RPMI8226 (cell line): ENCODE measurements at regions not wholly inside any gene's neighbourhood (a gene's known extent, or its start where the extent isn't known, plus 50 kb on each side); places are given as distances from the start of the nearest gene placed in this dataset.
"Not testable (repeated sequence)": the region's sequence is repeated elsewhere in the genome, so short reads cannot be mapped to it uniquely, and the experiment has no call there.

ENCODE experiments used
- DNase-seq: peaks from one replicate; pipeline ENCODE4 v3.0.0-alpha.2; 2015

DNA sequence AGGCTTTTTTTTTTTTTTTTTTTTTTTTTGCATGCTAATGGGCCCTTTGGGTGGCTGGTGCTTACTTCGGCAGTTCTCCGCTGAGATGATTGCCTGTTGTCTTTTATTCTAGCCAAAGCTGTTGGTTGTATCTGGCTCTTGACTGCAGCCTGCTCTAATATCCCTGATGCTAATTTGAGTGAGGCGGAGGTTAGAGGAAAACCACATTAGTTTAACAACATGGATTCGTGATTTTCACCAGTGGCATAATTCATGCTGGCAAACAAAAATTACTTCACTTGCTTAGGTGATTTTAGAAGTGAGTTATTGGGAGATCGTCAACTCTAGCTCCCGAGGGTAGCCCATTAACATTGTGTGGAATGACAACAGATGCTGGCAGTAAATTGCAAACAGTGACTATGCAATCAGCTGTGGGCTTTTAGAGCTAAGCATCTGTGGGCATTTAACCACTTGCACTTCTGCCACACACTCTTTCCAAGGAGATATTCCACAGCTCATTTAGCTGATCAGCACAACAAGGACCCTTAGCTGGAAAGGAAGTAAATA, 97.6 kb upstream of the ZDHHC17 start:
- DNase-seq = no peak

DNA sequence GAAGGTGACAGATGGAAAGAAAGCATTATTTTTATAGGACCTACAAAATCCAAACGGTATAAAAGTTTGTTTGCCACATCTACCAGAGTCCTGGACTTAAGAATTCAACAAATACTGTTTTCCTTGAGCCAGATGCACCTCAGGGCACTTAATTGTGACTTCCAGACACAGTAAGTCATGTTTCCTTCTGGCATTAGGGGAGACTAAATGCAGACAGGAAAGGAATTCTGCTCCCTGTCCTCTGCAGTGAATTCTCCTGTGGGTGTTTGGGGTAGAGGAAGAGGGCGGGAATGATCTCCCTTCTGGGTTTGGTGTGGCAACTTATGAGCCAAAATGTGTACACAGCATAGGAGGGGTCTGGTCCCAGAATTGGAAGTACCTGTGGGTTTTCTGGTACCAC, 93.9 kb upstream of the ZDHHC17 start:
- DNase-seq = no peak

DNA sequence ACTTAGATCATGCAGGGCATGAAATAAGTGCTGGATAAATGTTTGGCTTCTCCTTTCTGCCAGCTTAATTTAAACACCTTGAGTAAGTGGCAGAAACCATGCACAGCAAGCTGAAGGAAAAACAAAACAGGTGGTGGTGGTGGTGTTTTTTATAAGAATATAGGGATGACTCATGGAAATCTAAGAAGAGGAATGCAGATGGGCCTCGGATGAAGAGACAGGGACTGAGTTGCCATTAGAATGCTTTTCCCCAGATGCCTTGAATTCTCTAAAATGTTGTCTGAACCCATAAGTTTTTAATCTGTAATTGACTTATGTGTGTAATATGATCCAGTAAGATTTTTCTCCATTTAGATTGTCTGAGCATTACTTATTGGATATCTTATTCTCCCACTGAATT, 93.1 kb upstream of the ZDHHC17 start:
- DNase-seq = no peak

DNA sequence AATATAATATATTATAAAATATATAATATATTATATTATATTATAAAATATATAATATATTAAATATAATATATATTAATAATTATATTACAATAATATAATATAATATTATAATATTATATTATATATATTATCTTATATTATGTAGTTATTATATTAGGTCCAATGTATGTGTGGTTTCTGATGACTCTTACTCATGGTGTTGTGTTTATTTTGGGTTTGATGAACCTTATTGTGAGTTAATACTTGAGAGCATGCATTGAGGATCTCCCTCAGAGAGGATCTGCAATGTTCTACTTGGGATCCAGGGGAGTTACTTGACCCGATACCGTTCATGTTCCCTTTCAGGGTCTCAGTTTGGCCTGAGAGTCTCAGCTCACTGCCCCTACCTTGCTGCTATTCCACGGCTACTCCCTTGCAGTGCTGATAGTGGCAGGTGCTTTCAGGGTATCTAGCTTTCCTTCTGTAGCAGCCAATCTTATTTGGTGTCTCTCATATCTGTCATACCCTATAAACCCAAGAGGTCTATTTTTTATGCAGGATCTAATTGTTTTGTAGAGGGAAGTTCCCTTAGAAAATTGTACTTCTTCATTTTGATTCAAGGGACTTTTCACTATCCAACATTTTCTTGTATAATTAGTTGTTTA, 89.1 kb upstream of the ZDHHC17 start:
- no peak for DNase-seq

DNA sequence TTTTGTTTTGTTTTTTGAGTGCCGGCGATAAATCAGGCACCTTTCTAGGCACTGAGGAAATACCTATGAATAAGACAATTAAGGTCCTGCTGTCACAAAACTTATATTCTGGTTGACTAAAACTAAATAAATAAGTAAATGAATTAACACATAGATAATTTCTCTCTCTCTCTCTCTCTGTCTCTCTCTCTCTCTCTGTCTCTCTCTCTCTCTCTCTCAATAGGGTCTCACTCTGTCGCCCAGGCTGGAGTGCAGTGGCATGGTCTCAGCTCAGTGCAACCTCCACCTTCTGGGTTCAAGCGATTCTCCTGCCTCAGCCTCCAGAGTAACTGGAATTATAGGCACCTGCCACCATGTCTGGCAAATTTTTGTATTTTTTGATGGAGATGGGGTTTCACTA, 87.7 kb upstream of the ZDHHC17 start:
- DNase-seq = not testable (repeated sequence)

DNA sequence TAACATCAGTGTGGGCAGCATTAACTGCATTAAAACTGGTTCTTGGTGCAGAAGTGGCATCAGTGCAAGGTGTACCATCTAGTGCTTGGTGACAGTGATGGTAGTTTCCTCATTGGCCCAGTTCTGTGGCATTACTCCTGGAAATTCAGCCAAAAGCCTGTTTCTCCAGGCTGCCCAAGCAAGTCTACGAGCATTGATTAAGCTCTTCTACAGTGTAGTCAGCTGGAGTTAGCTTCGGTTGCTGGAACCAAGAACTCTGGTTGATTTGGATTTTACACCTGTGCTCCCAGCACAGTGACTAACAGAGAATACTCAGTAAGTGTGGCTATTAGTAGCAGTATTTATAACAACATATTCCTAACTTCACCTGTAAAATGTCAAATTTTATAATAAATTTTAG, 84.9 kb upstream of the ZDHHC17 start:
- no peak for DNase-seq

DNA sequence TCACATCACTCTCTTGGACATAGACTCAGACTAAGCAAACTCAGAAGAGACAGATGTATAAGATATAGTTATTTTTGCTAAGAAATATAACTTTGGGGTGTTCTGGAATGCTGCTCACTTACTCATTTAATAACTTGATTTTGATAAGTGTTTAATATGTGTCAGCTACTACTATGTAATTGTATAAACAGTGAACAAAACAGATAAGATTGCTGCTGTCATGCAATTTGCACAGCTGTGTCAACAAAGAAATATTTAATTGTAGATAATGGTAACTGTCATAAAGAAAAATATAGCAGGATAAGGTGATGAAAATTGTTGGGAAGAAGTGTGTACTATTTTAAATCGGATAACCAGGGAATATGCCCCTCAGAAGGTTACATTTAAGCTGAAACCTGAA, 84.1 kb upstream of the ZDHHC17 start:
- no peak for DNase-seq

DNA sequence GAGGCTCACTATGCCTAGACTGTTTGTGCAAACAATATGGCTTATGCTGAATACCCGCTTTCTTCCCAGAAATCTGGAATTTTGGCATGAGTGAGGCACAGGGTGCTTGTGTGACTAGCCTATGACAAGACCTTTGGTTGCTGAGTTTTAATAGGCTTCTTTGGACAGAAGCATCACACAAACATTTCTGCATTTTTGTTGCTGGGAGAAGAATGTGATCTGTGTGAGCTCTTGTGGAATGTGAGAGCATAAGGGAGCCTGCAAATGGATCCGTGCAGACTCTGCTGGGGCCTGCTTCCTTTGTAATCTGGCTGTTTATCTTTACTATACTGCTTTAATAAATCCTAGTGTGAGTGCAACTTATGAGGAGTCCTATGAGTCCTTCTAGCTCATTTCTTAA, 83.0 kb upstream of the ZDHHC17 start:
- DNase-seq = no peak

DNA sequence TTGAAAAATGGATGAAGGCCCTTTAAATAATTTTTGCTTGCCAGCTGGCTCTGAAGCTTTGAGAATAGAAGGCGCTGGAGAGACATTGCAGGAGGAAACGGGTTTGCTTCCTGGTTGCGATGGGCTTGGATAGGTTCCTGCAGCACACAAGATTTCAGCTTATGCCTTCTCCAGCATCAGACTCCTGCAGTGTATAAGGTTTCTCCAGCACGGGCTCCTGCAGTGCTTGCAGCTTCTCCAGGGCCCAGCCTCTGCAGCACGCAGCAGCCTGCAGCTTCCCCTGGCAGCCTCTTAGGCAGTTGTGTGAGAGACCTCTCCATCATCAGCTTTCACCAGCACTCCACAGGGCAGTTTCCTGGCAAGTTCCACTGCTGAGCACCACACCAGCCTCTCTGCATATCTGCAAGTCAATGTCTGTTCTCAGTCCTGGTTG, 78.7 kb upstream of the ZDHHC17 start:
- DNase-seq = no peak

DNA sequence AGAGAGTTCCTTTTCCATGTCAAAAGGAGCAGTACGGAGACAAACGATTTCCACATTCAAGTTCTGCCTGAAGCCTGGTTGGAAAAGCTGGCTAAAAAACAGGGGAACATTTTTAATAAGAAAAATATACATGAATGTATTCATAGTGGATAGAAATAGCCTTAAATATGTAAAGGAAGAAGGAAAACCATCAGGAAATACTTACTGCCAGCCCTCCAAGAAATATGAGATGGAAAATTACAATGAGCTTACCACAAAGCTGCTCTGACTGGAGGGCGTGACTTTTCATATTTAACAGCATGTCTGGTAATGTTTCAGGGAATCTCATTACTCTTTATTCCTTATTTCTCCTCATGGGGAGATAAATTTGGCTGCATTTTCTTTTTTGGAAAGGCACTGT, 75.9 kb upstream of the ZDHHC17 start:
- no peak for DNase-seq

DNA sequence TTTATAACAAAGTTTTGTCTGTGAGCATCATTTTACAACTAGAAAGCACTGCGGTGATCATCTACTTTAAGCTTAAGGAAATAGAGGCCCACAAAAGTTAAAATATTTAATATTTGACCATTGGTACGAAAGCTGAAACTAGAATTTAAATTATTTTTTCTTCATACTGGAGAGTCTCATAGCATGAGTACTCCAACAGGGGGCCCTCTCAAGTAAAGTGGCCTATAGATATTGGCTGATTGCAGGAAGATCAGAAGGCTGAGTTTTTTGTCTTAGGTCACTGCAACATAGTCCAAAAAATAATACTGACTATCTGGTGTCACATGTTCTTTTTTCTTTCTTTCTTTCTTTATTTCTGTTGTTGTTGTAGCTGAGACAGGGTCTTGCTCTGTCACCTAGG, 75.3 kb upstream of the ZDHHC17 start:
- DNase-seq = no peak

DNA sequence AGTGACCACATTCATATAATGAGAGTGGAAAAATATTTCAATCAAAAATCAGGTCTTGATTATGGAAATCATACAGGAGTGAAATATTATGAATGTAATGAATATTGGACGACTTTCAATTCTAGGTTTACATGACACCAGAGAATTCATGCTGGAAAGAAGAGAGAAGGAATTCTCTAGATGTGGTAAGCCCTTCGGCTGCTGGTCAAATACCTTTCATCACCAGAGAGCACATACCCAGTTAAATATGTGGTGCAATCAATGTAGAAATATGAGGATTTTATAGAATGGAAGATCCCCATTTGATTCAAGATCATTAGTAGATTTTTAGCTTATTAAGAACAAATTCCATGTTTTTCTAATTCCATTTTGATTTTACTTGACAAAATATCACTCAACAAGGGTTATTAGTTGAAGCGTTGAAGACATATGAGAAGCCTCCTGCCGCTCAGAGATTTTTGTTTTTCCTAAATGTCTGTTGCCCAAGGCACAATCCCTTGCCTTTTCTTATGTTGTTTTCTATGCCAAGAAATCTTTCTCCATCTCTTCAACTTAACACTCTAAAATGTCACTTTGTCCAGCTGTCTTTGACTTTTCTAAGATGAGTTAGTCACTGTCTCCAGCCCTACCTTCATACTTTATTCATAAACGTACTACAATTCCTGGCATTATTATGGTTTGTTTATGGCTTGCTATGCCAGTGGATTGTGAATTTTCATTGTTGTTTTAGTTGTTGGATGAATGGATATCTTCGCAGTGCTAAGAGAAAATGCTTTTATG, 72.8 kb upstream of the ZDHHC17 start:
- DNase-seq = no peak

DNA sequence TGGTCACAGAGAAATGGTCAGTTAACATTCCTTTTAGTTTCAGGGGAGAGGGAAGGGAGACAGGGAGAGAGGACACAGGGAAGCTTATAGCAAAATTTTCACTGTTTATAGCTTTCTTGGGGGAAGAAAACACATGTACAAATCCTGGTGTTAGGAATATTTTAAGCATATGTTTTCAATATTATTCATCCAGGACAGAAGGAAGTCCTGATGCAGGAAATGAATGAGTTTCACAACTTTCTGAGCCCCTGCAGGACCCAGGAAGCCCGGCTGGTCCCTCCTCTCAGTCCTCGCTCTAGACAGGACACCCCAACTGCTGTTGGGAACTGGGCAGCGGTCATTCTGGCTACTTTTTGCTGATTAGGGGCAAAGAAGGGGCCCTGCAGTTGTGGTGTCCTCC, 71.1 kb upstream of the ZDHHC17 start:
- no peak for DNase-seq

DNA sequence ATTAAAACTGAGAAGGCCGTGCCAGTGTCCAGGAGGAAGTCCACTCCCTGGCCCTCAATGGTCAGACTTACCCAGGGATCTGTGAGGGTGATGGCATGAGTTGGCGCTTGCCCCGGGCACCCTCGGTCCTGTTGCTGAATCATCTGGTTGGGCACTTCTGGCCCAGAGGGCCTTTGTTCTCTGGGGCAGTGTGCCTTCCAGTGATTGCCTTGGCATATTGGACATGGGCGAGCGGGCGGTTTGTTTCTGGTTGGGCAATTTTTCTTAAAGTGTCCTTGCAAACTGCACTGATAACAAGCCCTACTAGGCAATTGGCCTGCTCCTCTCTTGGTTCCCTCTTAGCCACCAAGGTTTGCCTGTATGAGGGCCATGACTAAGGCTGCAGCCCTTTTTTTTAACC, 69.5 kb upstream of the ZDHHC17 start:
- DNase-seq = no peak

DNA sequence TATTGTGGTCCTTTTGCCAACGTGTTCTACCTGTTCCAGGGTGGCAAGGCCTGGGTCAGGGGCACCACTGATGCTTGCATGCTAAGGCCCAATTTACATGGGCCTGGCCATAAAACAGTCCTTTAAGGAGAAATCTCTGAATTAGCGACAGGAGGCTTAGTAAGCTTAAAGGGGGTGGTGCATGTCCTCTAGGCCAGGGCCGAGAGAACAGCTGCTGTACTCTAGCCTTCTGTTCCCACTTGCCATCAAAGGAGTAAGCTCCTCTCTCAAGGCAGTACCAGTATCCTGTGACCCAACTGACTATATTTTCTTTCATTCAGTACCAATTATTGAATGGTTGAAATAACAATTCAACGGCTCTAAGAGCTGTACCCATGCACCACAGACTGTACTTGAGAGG, 67.7 kb upstream of the ZDHHC17 start:
- DNase-seq = no peak

DNA sequence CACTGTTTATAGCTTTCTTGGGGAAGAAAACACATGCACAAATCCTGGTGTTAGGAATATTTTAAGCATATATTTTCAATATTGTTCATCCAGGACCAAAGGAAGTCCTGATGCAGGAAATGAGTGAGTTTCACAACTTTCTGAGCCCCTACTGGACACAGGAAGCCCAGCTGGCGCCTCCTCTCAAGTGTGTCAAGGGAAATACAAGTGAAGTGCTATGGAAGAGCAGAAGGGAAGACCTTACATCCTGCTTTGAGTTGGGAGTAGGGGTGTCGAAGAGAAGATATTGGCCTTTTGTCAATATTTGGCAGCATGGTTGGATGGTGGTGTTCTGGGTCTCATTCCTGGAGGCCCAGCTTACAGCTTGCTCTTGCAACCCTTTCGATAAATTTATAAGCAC, 66.1 kb upstream of the ZDHHC17 start:
- no peak for DNase-seq

DNA sequence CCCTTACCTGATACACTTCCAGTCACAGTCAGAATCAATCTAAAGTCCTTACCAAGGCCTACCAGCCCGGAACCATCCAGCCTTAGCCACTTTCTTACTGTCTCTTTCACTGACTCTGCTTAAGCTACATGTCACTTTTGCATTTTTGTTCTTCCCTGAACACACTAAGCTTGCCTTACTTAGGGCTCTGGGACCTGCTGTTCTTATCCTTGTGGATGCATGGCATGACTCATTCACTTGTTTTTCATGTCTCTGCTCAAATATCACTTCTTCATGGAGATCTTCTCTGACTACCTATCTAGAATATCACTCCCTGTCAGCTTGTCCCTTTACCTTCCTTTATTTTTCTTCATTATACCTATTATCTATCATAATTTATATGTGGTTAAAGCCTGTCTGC, 65.6 kb upstream of the ZDHHC17 start:
- no peak for DNase-seq

DNA sequence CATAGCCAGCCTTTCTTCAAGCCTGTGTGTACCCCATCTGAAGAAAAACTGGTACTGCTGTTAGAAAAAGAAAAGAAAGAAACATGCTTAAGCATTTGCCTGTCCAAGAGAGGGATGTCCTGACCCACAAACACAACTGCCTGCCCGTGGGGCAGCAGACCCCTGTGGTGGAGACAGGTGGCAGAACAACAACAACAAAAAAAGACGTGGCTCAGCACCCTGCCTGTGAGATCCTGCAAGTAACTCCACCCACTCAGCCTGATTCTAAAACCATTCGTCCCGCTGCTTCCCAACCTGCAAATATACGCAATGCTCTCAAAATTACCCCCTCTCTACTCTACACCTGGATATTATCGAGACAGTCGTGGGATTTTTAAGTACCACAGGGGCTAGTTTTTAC, 64.9 kb upstream of the ZDHHC17 start:
- DNase-seq = no peak

DNA sequence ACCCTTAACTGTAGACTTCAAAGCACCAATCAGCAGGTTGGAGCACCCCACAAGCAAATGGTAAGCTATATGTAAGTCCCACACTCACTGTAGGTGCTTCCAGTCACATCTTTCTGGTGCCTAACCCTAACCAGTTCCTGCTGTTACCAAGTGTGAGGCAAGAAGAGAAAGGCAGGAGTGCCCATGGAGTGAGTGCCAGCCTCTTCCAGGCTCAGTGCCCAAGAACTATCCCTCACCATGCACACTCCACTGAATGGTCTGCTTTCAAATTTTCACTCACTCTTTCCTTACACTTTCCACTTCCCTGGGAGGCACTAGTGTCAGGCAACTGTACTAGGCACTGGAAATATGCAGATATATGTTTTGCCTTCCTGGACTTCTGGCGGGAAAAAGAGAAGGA, 62.2 kb upstream of the ZDHHC17 start:
- no peak for DNase-seq

DNA sequence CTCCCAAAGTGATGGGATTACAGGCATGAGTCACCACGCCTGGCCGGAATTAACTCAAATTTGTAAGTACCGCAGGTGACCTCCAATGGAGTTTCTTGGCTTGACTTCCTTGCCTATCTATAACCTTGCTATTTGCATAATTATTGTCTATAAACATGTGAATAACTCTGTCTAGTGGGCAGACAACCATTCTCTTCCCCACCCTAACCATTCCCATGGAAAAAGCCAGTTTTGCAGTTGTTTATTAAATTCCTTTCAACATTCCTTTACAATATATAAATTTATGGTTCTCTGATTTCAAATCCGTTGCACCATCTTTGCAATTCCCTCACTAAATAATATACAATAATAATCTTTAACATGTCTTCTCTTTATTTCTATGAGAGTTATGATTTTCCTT, 61.0 kb upstream of the ZDHHC17 start:
- DNase-seq = no peak

DNA sequence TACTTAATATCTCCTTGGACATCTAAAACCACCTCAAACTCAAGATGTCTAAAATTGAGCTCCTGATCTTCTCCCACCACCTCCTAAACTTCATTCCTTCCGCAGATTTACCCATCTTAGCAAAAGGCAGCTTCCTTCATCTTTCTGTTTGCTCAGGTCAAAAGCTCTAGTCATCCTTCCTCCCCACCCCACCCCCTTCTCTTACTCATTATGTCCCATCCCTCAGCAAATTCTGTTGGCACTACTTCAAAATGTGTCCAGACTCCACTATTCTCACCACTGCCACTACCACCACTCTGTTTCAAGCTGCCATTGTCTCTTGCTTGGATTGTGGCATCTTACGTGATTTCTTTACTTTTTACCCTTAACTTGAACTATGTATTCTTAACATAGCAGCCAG, 59.2 kb upstream of the ZDHHC17 start:
- no peak for DNase-seq

DNA sequence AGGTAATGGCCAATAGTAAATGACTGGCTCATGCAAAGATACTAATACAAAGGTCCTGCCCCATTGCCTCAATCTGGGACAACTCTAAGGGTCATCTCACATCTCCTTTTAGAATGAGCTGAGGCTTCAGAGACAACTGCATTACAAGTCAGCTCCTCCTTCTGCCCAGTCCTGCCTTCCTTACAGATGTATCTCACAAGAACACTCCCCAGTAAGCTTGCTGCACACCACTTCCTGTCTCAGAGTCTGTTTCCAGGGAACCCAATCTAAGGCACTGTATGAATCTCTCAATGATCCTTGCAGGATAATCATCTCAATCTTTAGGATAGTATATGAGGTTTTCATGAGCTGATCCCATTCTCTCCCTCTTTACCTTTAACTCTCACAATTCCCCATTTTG, 57.8 kb upstream of the ZDHHC17 start:
- DNase-seq = no peak

DNA sequence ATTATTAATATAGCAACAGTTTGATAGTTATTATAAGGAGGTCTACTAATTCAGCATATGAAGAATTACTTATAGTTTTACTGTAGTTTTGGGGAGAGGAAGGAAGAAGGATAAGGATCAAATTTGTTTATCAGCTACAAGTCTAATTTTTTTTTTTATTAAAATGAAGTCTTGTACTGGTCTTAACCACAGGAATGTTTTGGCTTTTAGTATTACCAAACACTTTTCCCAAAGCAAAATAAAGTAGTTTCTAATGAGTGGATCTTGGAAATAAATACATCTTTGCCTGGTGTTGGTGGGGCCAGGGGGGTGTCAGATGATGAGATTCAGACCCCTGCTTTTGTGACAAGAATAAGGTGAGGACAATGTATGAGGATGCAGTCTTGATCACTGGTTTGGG, 57.2 kb upstream of the ZDHHC17 start:
- DNase-seq = no peak

DNA sequence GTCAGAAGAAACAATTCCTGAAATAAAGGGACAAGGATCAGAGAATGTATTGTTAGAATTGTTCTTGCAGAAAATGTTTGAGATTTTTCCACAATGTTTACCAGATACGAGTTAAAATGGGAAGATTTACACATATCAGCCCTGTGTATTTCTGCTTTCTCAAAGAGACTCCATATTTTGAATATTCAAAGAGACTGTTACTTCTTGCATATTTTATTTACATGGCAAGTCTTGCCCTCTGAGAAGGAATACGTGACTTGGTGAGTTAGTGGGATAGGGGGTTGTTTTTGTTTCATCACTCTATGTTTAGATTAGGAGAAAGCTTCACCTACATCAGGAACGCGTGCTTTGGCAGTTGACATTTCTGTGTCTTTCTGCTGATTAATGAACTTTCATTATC, 56.1 kb upstream of the ZDHHC17 start:
- no peak for DNase-seq

DNA sequence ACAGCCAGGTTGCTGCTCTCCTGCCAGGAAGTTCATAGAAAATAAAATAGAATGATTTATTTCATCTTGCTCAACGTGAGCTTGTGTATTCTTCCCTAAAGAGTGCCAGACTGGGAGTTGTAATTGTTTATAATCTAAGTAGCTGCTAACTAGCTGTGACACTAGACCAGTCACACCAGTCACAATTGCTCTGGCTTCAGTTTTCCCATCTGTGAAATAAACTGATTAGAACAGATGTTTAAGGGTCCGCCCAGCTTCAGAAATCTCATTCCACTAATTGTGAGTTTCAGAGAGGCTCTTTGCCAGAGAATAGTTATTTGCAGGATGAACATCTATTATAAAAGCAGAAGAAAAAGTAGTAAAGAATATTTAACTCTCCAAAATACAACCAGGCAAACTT, 55.6 kb upstream of the ZDHHC17 start:
- no peak for DNase-seq
